Prostate gland (tissue), 2 donors: ENCODE measurements at regions not wholly inside any gene's neighbourhood (a gene's known extent, or its start where the extent isn't known, plus 50 kb on each side); places are given as distances from the start of the nearest gene placed in this dataset.

Experiments used
- DNase-seq: peaks from one replicate; pipeline ENCODE4 v3.0.0-alpha.2; 2019; ENCODE audit warnings: low spot score
- H3K27ac ChIP-seq, 2 donors: fragments of 200-600 bp; sonication (generic); 2 replicates each; pipeline ENCODE4 v1.5.1; 2017 to 2019
- H3K27me3 ChIP-seq: fragments of 200-600 bp; sonication (generic); replicated peaks from 2 replicates; pipeline ENCODE4 v1.5.1; 2019; ENCODE audit not compliant: insufficient read depth
- H3K36me3 ChIP-seq, 2 donors: fragments of 200-600 bp; sonication (generic); 1 replicate in 1 of 2; 2 replicates in 1 of 2; pipeline versions ENCODE4 v1.5.1 to v1.8.1; 2017 to 2019
- H3K4me1 ChIP-seq: fragments of 200-600 bp; sonication (generic); replicated peaks from 2 replicates; pipeline ENCODE4 v1.5.1; 2019
- H3K4me3 ChIP-seq, 2 donors: fragments of 200-600 bp; sonication (generic); 2 replicates each; pipeline ENCODE4 v1.5.1; 2017 to 2019
- H3K9me3 ChIP-seq: fragments of 200-600 bp; sonication (generic); 2 replicates; pipeline ENCODE4 v1.5.1; 2017
- POLR2A ChIP-seq: fragments of 450-650 bp; IDR thresholded peaks from one replicate; pipeline ENCODE4 v1.6.1; 2016; ENCODE audit warnings: antibody characterized with exemption, mild to moderate bottlenecking
- POLR2AphosphoS5 ChIP-seq: sonication (generic); formaldehyde crosslinking; IDR thresholded peaks from one replicate; pipeline ENCODE4 v1.6.1; 2017; ENCODE audit warnings: antibody characterized with exemption
- WGBS: methylation state at CpG from one replicate; pipeline ENCODE4 v1.1.5; 2018; 5-methylcytosine and 5-hydroxymethylcytosine counted together
- intact Hi-C: fragments of 100-400 bp; cut with DNase I; formaldehyde crosslinking; loops from one replicate; pipeline ENCODE4 v1.14.2; 2022
- TF ChIP-seq, protein P1 (sequence below), 4 experiments: fragments of 200-600 bp in 2 of 4; fragments of 450-650 bp in 2 of 4; sonication (generic) in 2 of 4; IDR thresholded peaks; 1 replicate in 3 of 4; 2 replicates in 1 of 4; pipeline ENCODE4 v1.5.1; 2016 to 2019; ENCODE audit warnings: antibody characterized with exemption in 4 of 4, mild to moderate bottlenecking in 2 of 4, moderate library complexity in 2 of 4

DNA sequence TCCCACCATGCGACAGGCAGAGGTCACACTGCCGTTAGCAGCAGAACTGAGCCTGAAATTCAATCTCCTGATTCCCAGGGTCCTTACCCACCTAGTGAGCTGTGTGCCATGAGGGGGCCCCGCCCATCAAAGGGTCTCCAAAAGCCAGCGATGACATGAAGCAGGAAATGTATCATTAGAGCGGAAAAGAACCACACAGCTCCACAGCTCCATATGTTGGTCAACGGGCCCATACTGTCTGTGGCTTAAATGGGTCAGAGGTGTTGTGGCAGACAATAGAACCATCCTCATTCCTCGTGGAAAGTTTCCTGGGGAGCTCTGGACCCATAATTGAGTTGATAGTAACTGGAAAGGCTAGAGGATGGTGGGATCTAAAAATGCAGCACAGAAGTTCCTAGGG, 68.1 kb upstream of the PODXL start:
- Histone ChIP-seq H3K27ac (no peak overlapping the region), H3K27me3 (no peaks in the 10 kb centered on the region), H3K4me1 (no peaks in the 10 kb centered on the region), H3K36me3 (no peaks in the 10 kb centered on the region), H3K9me3 (no peaks in the 10 kb centered on the region), H3K4me3 (no peak overlapping the region)
- DNase-seq = no peak
- 90% methylated on average over 7 of the region's 7 CpGs for WGBS
- intact Hi-C loops = no loop called here
- TF ChIP-seq, protein P1, sequence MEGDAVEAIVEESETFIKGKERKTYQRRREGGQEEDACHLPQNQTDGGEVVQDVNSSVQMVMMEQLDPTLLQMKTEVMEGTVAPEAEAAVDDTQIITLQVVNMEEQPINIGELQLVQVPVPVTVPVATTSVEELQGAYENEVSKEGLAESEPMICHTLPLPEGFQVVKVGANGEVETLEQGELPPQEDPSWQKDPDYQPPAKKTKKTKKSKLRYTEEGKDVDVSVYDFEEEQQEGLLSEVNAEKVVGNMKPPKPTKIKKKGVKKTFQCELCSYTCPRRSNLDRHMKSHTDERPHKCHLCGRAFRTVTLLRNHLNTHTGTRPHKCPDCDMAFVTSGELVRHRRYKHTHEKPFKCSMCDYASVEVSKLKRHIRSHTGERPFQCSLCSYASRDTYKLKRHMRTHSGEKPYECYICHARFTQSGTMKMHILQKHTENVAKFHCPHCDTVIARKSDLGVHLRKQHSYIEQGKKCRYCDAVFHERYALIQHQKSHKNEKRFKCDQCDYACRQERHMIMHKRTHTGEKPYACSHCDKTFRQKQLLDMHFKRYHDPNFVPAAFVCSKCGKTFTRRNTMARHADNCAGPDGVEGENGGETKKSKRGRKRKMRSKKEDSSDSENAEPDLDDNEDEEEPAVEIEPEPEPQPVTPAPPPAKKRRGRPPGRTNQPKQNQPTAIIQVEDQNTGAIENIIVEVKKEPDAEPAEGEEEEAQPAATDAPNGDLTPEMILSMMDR (IDR thresholded peaks at IDR 0.05) = no peak
- TF ChIP-seq POLR2A = no peak
- no peak for TF ChIP-seq POLR2AphosphoS5

DNA sequence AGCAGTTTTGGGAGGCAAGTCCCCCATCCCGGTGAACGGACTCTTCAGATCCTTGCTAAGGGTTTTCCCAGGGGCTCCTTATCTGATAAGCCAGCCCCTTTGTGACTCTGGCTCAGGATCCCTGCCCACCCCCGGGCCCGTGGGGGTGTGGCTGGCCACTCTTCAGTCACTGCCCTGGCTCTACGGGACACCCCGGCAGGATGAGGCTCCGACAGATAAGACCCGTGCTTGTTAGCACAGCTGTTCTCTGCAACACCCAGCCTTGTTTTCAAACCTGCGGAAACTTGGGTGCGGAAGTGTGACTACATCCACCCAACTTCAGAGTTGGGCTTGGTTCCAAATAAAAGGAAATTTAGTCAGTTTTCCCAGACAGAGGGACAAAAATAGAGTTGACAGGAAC, 66.7 kb upstream of the PODXL start:
- no peak for DNase-seq
- intact Hi-C loops = no loop called here
- H3K27me3 ChIP-seq = no peaks in the 10 kb centered on the region
- H3K27ac ChIP-seq = no peak overlapping the region
- no peak overlapping the region for H3K4me3 ChIP-seq
- H3K36me3 ChIP-seq = no peaks in the 10 kb centered on the region
- WGBS = 39% methylated on average over 10 of the region's 10 CpGs
- H3K9me3 ChIP-seq = no peaks in the 10 kb centered on the region
- TF ChIP-seq POLR2AphosphoS5 (no peak), POLR2A (no peak)
- TF ChIP-seq, protein P1 (IDR thresholded peaks at IDR 0.05) = no peak
- H3K4me1 ChIP-seq = no peaks in the 10 kb centered on the region

DNA sequence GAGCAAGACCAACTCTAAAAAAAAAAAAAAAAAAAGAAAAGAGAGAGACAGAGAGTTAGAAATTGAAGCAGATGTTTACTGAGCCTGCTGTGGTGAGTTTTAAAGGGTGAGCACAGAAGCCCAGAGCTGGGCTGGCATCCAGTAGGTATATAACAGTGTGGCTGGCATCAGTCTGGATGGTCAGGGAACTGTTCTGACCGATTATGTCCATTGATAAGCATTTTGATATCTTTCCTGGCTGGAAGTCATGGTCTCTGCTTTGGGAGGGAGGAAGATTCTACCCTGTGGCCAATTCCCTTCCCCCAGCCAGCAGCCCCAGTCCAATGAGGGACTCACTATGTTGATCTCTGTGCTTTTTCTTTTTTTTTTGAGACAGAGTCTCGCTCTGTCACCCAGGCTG, 65.2 kb upstream of the PODXL start:
- H3K27me3 ChIP-seq = no peaks in the 10 kb centered on the region
- TF ChIP-seq POLR2AphosphoS5 (no peak), POLR2A (no peak)
- TF ChIP-seq, protein P1 (IDR thresholded peaks at IDR 0.05) = no peak
- H3K4me1 ChIP-seq = no peaks in the 10 kb centered on the region
- no peaks in the 10 kb centered on the region for H3K36me3 ChIP-seq
- no peak overlapping the region for H3K27ac ChIP-seq
- no peak for DNase-seq
- H3K9me3 ChIP-seq = no peaks in the 10 kb centered on the region
- intact Hi-C loops = no loop called here
- WGBS = 46% methylated on average over 2 of the region's 2 CpGs
- H3K4me3 ChIP-seq = no peak overlapping the region

GRCh38 chr7:131620673-131621609, 64.5 kb upstream of the PODXL start:
- no peaks in the 10 kb centered on the region for H3K4me1 ChIP-seq
- WGBS = 59% methylated on average over 8 of the region's 8 CpGs
- no peak for DNase-seq
- no peaks in the 10 kb centered on the region for H3K27me3 ChIP-seq
- TF ChIP-seq, protein P1 (IDR thresholded peaks at IDR 0.05) = no peak
- TF ChIP-seq POLR2A (no peak), POLR2AphosphoS5 (no peak)
- intact Hi-C loops = no loop called here
- H3K4me3 ChIP-seq = no peak overlapping the region
- no peaks in the 10 kb centered on the region for H3K9me3 ChIP-seq
- no peak overlapping the region for H3K27ac ChIP-seq
- H3K36me3 ChIP-seq = no peaks in the 10 kb centered on the region
